GM18867 (cell line): ENCODE measurements at regions not wholly inside any gene's neighbourhood (a gene's known extent, or its start where the extent isn't known, plus 50 kb on each side); places are given as distances from the start of the nearest gene placed in this dataset.

Experiments used
- ATAC-seq: cut with Tn5 transposase; IDR thresholded peaks from one replicate; pipeline ENCODE4 v1.9.1; 2021; ENCODE audit warnings: mild to moderate bottlenecking, moderate library complexity; ENCODE audit not compliant: unreplicated experiment

GRCh38 chr1:189513091-189513490, 964.6 kb downstream of the BRINP3 start:
- no peak for ATAC-seq

- no peak for ATAC-seq
Measured at GRCh38 chr1:189522441-189522840, 955.2 kb downstream of the BRINP3 start.

DNA sequence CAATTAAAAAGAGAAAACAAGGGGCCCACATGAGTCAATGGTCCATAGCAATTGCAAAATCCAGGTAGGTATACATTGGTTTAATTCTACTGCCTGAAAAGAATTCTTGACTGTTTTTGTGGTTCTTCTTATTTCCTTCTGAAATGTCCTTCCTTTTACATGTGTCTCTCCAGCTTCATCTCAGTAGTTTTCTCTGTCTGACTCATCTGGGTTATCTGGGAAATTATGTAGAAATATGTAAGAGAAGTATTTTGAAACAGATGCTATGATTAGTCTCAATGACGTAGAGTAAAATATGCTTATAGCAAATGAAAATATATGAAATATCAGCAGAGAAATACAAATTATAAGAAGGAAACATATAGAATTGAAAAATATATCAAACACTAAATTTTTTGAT, 953.2 kb downstream of the BRINP3 start:
- no peak for ATAC-seq

DNA sequence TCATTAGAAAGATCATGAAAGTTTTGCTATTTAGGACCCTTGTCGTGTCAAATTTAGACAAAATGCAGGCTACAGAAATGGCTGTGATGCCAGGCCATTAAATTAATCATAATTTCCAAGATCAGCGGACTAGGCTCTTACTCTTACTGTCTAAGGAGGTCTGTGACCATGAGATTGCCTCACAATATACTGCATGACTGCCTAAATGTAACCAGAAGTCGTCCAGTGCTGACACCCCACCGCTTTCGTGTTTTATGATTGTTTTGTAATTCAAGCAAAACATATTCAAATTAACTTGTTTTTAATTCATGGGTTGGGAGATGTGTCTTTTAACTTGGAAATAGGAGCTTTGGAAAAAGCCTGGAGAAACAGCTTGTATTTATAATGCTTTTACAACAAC, 947.5 kb downstream of the BRINP3 start:
- no peak for ATAC-seq

- no peak for ATAC-seq
Measured at GRCh38 chr1:189538271-189538670, 939.4 kb downstream of the BRINP3 start.

GRCh38 chr1:189550498-189550897, 927.2 kb downstream of the BRINP3 start:
- ATAC-seq = no peak

DNA sequence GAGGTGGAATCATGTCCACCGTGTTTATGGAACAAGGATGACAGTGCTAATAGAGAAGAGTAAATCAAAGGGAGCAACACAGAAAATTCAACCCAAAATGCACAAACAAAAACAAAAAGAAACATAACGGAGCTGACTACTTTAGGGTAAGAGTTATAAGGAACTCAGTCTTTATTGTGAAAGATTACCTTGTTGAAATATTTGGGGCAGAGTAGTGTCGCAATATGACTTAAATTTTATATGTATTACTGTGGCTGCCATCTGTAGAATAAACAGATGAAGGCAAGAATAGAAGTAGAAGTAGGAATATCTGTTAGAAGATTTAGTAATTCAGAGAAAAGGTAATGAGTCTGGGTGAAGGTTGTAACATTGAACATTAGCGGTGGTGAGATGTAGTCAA, 913.9 kb downstream of the BRINP3 start:
- no peak for ATAC-seq

DNA sequence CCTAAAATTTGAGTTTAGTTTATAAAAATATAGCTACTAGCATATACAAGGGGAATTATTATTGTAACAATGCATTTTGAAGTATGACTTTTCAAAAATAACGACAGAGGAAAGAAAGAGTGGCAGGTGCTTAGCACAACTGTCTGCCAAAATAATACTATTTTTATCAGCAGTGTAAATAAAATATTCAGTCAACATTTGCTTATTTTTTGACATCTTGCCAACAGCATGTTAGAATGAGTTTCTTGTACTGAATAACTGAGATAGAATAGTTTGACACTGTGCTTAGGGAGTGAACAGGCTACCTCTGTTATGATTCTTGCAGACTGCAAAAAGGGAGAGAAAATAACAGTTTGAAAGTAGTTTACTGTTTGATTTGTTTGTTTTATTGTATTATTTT, 909.8 kb downstream of the BRINP3 start:
- ATAC-seq = no peak

- no peak for ATAC-seq
Measured at GRCh38 chr1:189596197-189596596, 881.5 kb downstream of the BRINP3 start.

DNA sequence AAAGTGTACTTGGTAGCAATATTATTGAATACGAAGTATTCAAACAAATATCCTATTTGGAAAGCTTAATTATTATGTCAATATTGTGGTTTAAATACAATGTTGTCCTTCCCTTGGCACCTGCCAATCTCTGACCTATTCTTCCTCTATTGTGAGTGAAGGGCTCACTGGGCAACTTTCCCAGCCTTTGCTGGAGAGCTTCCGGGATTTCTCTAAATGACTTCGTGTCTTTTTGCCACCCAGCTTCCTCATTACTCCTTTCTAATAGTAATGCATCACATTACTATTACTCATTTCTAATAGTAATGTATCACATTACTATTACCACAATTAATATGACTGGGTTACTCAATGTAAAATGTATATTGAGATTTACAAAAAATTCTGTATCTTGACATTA, 880.6 kb downstream of the BRINP3 start:
- no peak for ATAC-seq

- ATAC-seq = no peak
Measured at GRCh38 chr1:189605226-189605625, 872.4 kb downstream of the BRINP3 start.

GRCh38 chr1:189606047-189606446, 871.6 kb downstream of the BRINP3 start:
- ATAC-seq = no peak

DNA sequence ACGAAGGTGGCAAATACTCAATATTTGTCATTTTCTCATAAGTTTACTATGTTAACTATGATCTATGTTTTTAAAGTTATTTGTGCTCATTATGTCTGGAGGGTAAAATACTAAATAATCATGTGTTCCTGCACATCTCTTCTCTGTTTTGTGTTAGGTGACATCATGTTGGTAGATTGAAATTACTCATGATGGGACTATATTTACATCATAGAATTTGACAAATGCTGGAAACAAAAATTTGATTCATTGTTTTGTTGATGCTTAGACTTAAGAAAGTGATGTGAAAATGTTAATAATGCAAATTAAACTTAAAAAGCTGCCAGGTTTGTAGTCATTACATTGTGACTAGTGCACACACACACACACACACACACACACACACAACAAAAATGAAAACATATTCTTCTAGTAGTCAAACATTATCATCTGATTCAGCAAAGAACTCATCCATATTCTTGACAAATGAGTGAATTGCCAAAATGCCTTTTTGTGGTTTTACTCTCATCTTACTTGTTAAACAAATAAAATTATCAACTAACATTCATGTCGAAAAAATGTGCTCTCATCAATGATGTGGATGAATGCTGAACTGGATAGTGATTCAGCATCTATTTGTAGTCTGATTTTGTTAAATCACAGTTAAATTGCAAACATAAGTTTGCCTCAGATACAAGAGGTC, 870.7 kb downstream of the BRINP3 start:
- no peak for ATAC-seq

GRCh38 chr1:189607477-189608096, 870.1 kb downstream of the BRINP3 start:
- no peak for ATAC-seq

DNA sequence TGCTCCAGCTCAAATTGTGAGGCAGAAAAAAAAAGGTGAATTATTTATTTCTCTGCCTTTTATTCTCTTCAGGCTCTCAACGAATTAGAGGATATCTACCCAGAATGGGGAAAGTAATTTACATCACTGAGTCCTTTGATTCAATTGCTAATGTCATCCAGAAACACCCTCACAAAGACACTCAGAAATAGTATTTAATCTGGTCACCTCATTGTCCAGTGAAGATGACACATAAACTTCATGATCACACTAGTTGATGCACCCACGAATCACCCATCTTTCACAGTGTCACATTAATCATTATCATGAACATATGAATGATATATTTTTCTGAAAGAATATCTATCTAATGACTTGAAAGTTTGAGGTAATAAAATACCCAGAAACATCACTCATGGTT, 868.5 kb downstream of the BRINP3 start:
- ATAC-seq = no peak

DNA sequence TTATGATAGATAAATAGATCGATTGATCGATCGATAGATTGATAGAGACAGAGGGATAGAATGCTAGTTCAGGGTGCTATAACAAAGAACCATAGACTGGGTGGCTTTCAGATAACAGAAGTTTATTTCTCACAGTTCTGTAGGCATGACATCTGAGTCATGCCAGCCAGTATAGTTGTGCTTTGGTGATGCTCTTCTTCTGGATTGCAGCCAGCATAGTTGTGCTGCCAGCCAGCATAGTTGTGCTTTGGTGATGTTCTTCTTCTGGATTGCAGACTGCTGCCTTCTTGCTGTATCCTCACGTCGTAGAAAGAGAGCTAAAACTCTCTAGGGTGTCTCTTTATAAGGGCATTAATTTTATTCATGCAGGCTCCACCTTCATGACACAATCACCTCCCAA, 860.8 kb downstream of the BRINP3 start:
- ATAC-seq = no peak

DNA sequence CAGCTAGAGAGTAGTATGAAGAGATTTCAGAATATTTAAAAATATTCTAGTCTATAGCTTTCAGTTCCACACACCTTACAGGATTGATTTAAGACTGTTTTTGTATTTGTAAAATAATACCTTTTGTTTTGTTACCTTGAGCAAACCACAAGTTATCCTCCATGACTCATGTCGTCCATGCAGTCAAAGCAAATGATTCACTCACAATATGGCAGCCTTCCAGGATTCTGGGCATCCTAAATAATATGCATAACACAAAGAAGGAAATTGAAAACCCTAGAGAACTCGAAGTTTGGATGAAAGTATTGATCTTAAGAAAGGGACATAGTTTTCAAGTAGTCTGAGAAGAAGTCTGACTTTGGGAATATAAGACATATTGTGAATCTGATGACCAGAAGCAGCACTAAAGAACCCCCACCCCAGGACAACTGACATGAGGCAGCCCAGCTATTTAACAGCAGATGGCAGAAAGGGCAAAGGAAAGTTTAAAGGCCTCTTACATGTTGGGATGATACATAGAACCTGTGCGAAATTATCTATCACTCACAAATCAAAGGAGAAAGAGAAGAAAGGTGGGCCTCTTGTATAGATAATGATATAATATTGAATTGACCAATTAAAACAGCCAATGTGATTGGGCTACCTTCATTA, 857.9 kb downstream of the BRINP3 start:
- ATAC-seq = no peak

- ATAC-seq = no peak
Measured at GRCh38 chr1:189620471-189620870, 857.2 kb downstream of the BRINP3 start.

DNA sequence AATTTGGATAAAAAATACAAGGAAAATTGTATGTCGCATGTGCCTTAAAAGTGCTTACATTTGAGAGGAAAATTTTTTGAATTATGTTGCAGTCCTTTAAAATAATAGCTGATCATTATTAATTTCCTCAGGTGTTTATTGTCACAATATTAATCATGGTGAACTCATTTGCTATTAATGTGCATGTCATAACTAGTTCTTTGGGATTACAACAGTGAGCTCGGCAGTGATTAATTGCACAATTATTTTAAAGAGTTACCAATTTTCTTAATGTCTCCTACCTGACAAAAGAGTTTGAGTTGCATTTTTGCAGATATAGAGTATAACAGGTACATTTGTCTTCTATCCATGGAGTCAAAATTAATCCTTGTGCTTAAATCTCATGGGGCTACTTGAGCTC, 854.3 kb downstream of the BRINP3 start:
- ATAC-seq = no peak

DNA sequence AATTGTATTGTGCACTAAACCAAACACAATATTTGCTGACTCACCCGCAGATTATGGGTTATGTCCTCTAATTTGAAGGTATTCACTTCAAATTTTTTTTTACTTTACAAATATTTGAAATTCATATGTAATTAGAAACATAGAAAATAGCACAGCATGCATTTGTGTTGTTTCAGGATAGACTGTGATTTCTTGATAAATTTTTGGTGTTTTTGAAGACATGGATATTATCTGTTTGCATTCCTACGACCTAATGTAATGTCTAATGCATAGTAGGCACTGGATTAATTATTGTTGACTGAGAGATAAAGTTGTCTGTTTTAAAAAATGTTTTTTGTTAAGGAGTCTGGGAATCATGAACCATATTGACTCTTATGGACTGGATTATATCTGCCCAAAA, 850.2 kb downstream of the BRINP3 start:
- no peak for ATAC-seq

- ATAC-seq = no peak
Measured at GRCh38 chr1:189628857-189629256, 848.8 kb downstream of the BRINP3 start.

GRCh38 chr1:189633658-189634057, 844.0 kb downstream of the BRINP3 start:
- no peak for ATAC-seq
